ENCODE measurements at regions not wholly inside any gene's neighbourhood (a gene's known extent, or its start where the extent isn't known, plus 50 kb on each side); places are given as distances from the start of the nearest gene placed in this dataset.

- no peak for DNase-seq (ENCODE audit: low spot score)
- TF ChIP-seq CTCF (IDR thresholded peaks at IDR 0.05; ENCODE audit: extremely low read depth, insufficient read depth, missing control alignments), result no peak
- in situ Hi-C loops (cut with MboI; ENCODE audit: low pct_unique_long_range_greater_than_20kb, low sequenced_read_pairs, unreplicated experiment), result no loop called here
These were observed 570.4 kb upstream of the DIPK2B start for GRCh38 chrX:45771114-45771513.

- DNase-seq (ENCODE audit: low spot score), result peak; percentile 47
- no peak for TF ChIP-seq CTCF (IDR thresholded peaks at IDR 0.05; ENCODE audit: extremely low read depth, insufficient read depth, missing control alignments)
- in situ Hi-C loops (cut with MboI; ENCODE audit: low pct_unique_long_range_greater_than_20kb, low sequenced_read_pairs, unreplicated experiment), result no loop called here
These were observed 569.3 kb upstream of the DIPK2B start for GRCh38 chrX:45769761-45770582.

DNA sequence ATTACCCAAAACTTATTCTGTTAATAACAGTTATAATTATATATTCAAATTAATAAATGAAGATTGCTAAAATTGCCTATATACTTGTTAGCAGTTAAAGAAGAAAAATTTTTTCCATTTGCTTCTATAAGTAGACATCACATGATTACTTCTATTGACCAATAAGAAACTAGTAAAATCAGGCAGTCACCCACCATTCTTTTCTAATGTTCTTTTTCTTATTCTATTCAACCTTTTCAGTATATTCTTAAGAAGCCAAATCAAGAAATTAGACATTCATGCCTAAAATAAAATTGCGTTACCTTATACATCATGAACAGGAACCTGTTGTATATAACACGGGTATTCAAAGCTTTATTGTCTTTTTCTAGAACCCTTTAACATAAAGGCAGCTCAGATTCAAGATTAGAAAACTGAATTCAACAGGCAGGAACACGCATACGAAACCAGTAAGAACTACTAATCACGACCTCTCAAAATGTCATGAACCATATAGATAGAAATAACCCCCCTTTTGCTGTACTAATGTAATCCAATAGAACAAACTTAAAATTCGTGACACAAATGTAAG, 568.1 kb upstream of the DIPK2B start:
- no peak for DNase-seq (ENCODE audit: low spot score)
- in situ Hi-C loops (cut with MboI; ENCODE audit: low pct_unique_long_range_greater_than_20kb, low sequenced_read_pairs, unreplicated experiment), result no loop called here
- TF ChIP-seq CTCF (IDR thresholded peaks at IDR 0.05; ENCODE audit: extremely low read depth, insufficient read depth, missing control alignments), result no peak

- no peak for TF ChIP-seq CTCF (IDR thresholded peaks at IDR 0.05; ENCODE audit: extremely low read depth, insufficient read depth, missing control alignments)
- DNase-seq (ENCODE audit: low spot score), result peak; percentile 13
- in situ Hi-C loops (cut with MboI; ENCODE audit: low pct_unique_long_range_greater_than_20kb, low sequenced_read_pairs, unreplicated experiment), result no loop called here
These were observed 566.4 kb upstream of the DIPK2B start for GRCh38 chrX:45766981-45767501.

GRCh38 chrX:45765767-45766166, 565.1 kb upstream of the DIPK2B start:
- DNase-seq (ENCODE audit: low spot score), result no peak
- in situ Hi-C loops (cut with MboI; ENCODE audit: low pct_unique_long_range_greater_than_20kb, low sequenced_read_pairs, unreplicated experiment), result no loop called here
- TF ChIP-seq CTCF (IDR thresholded peaks at IDR 0.05; ENCODE audit: extremely low read depth, insufficient read depth, missing control alignments), result no peak

GRCh38 chrX:45765281-45765680, 564.6 kb upstream of the DIPK2B start:
- TF ChIP-seq CTCF (IDR thresholded peaks at IDR 0.05; ENCODE audit: extremely low read depth, insufficient read depth, missing control alignments), result no peak
- no peak for DNase-seq (ENCODE audit: low spot score)
- in situ Hi-C loops (cut with MboI; ENCODE audit: low pct_unique_long_range_greater_than_20kb, low sequenced_read_pairs, unreplicated experiment), result no loop called here
